SK-N-SH (cell line): ENCODE measurements at regions not wholly inside any gene's neighbourhood (a gene's known extent, or its start where the extent isn't known, plus 50 kb on each side); places are given as distances from the start of the nearest gene placed in this dataset.

Experiments used
- CTCF ChIA-PET: fragments of 300-600, 350-600 bp; formaldehyde crosslinking; extraction: SDS; loops from one replicate; lab custom pipeline; 2021; lab: Yijun Ruan, JAX
- POLR2A ChIA-PET: fragments of 350-600 bp; sonication (Branson Sonifier 250); formaldehyde crosslinking; extraction: SDS; loops from one replicate; lab custom pipeline; 2020; ENCODE audit warnings: antibody characterized with exemption, inconsistent platforms; lab: Yijun Ruan, JAX
- DNase-seq: peaks from one replicate; pipeline ENCODE4 v3.0.0; 2012
- H2AFZ ChIP-seq: fragments of 200-600 bp; sonication (generic); 2 replicates; pipeline ENCODE4 v1.8.1; 2016; ENCODE audit warnings: antibody characterized with exemption, mild to moderate bottlenecking, low read depth
- H3F3A ChIP-seq: fragments of 200-600 bp; sonication (generic); replicated peaks from 2 replicates; pipeline ENCODE3; 2016; ENCODE audit warnings: antibody characterized with exemption, mild to moderate bottlenecking; ENCODE audit not compliant: insufficient read depth
- H3K27ac ChIP-seq, 2 experiments: fragments of 200-500 bp in 1 of 2; fragments of 200-600 bp in 1 of 2; sonication (Bioruptor generic) in 1 of 2; sonication (generic), shearing (Covaris generic) in 1 of 2; 2 replicates each; pipeline versions ENCODE4 v1.5.1 to v1.6.1; 2014 to 2016; ENCODE audit warnings: low read depth in 2 of 2, inconsistent platforms in 1 of 2, low read length in 1 of 2, mild to moderate bottlenecking in 1 of 2, mixed read lengths in 1 of 2
- H3K27me3 ChIP-seq: fragments of 200-600 bp; sonication (generic), shearing (Covaris generic); 2 replicates; pipeline ENCODE4 v1.6.1; 2016; ENCODE audit warnings: mixed run types; ENCODE audit not compliant: insufficient read depth
- H3K36me3 ChIP-seq, 2 experiments: fragments of 200-500 bp in 1 of 2; fragments of 200-600 bp in 1 of 2; sonication (Bioruptor generic) in 1 of 2; sonication (generic) in 1 of 2; replicated peaks in 1 of 2; 2 replicates each; pipeline versions ENCODE3 to v1.5.1; 2014 to 2016; ENCODE audit warnings: low read length in 1 of 2, mild to moderate bottlenecking in 1 of 2; ENCODE audit not compliant: insufficient read depth in 2 of 2, control insufficient read depth in 1 of 2
- H3K4me1 ChIP-seq, 2 experiments: fragments of 200-500 bp in 1 of 2; fragments of 200-600 bp in 1 of 2; sonication (Bioruptor generic) in 1 of 2; sonication (generic), shearing (Covaris generic) in 1 of 2; 2 replicates each; pipeline versions ENCODE4 v1.5.1 to v1.6.1; 2014 to 2016; ENCODE audit warnings: low read depth in 1 of 2, low read length in 1 of 2, mixed run types in 1 of 2; ENCODE audit not compliant: insufficient read depth in 2 of 2, control insufficient read depth in 1 of 2
- H3K4me2 ChIP-seq: fragments of 200-600 bp; sonication (generic), shearing (Covaris generic); 2 replicates; pipeline ENCODE4 v1.6.1; 2017; ENCODE audit warnings: mixed run types
- H3K4me3 ChIP-seq, 2 experiments: fragments of 200-500 bp in 1 of 2; fragments of 200-600 bp in 1 of 2; sonication (Bioruptor generic) in 1 of 2; sonication (generic), shearing (Covaris generic) in 1 of 2; 2 replicates each; pipeline versions ENCODE4 v1.5.1 to v1.8.1; 2014 to 2016; ENCODE audit warnings: low read depth in 2 of 2, inconsistent platforms in 1 of 2, low read length in 1 of 2, mild to moderate bottlenecking in 1 of 2, mixed read lengths in 1 of 2, moderate library complexity in 1 of 2
- H3K79me2 ChIP-seq: fragments of 200-600 bp; sonication (generic); 2 replicates; pipeline ENCODE4 v1.8.1; 2017; ENCODE audit warnings: mild to moderate bottlenecking; ENCODE audit not compliant: insufficient read depth
- H3K9ac ChIP-seq: fragments of 200-600 bp; sonication (generic); 2 replicates; pipeline ENCODE4 v1.6.1; 2017; ENCODE audit warnings: mixed run types
- H3K9me2 ChIP-seq: fragments of 200-600 bp; sonication (generic); 2 replicates; pipeline ENCODE4 v1.6.1; 2017; ENCODE audit warnings: mixed run types
- H3K9me3 ChIP-seq: fragments of 200-600 bp; sonication (generic); 2 replicates; pipeline ENCODE4 v1.6.1; 2017; ENCODE audit warnings: mixed run types, mild to moderate bottlenecking, moderate library complexity
- H4K20me1 ChIP-seq: fragments of 200-600 bp; sonication (generic); 2 replicates; pipeline ENCODE4 v1.6.1; 2017; ENCODE audit warnings: mild to moderate bottlenecking, mixed run types; ENCODE audit not compliant: insufficient read depth
- CHD2 ChIP-seq: fragments of 150-350 bp; IDR thresholded peaks from 2 replicates; pipeline ENCODE4 v1.6.1; 2018; ENCODE audit warnings: low read length; ENCODE audit not compliant: partially characterized antibody
- CTCF ChIP-seq: fragments of 200-600 bp; sonication (generic); IDR thresholded peaks from 2 replicates; pipeline ENCODE4 v1.6.1; 2017; ENCODE audit warnings: antibody characterized with exemption, mild to moderate bottlenecking, moderate library complexity
- EP300 ChIP-seq, 2 experiments: IDR thresholded peaks; 2 replicates each; pipeline versions ENCODE4 v1.4.0 to v1.6.1; 2012; ENCODE audit warnings: borderline replicate concordance in 1 of 2, low read depth in 1 of 2, low read length in 1 of 2
- FOSL2 ChIP-seq: IDR thresholded peaks from 2 replicates; pipeline ENCODE4 v1.4.0; 2012; ENCODE audit warnings: low read depth, mild to moderate bottlenecking, moderate library complexity, borderline replicate concordance
- FOXJ3 ChIP-seq: sonication (generic); formaldehyde crosslinking; IDR thresholded peaks from 2 replicates; pipeline ENCODE4 v1.5.1; 2020; ENCODE audit warnings: mild to moderate bottlenecking, missing genetic modification reagents
- GABPA ChIP-seq: IDR thresholded peaks from 2 replicates; pipeline ENCODE4 v1.4.0; 2012; ENCODE audit warnings: low read depth, mild to moderate bottlenecking
- GATA2 ChIP-seq: sonication (generic); formaldehyde crosslinking; IDR thresholded peaks from 2 replicates; pipeline ENCODE4 v1.5.0; 2020; ENCODE audit warnings: mild to moderate bottlenecking, missing genetic modification reagents
- JUND ChIP-seq: IDR thresholded peaks from 2 replicates; pipeline ENCODE4 v1.4.0; 2012
- NFIC ChIP-seq: IDR thresholded peaks from 2 replicates; pipeline ENCODE4 v1.4.0; 2012; ENCODE audit warnings: borderline replicate concordance
- NRF1 ChIP-seq: IDR thresholded peaks from 2 replicates; pipeline ENCODE4 v1.6.1; 2012; ENCODE audit warnings: low read depth, mild to moderate bottlenecking, low read length
- RAD21 ChIP-seq: IDR thresholded peaks from 2 replicates; pipeline ENCODE4 v1.6.1; 2012; ENCODE audit warnings: mild to moderate bottlenecking, low read length
- REST ChIP-seq: IDR thresholded peaks from 2 replicates; pipeline ENCODE4 v1.6.1; 2012; ENCODE audit warnings: mild to moderate bottlenecking, low read depth, low read length, moderate library complexity
- RFX5 ChIP-seq: IDR thresholded peaks from 2 replicates; pipeline ENCODE4 v1.6.1; 2012; ENCODE audit warnings: mild to moderate bottlenecking, improper control_type of control experiment, low read length
- SIN3A ChIP-seq: IDR thresholded peaks from 2 replicates; pipeline ENCODE4 v1.6.1; 2012; ENCODE audit warnings: low read depth, mild to moderate bottlenecking, low read length, moderate library complexity, borderline replicate concordance
- TAF1 ChIP-seq: IDR thresholded peaks from 2 replicates; pipeline ENCODE4 v1.6.1; 2012; ENCODE audit warnings: low read depth, mild to moderate bottlenecking, low read length, moderate library complexity, borderline replicate concordance
- TCF12 ChIP-seq: IDR thresholded peaks from 2 replicates; pipeline ENCODE4 v1.4.0; 2012
- TEAD4 ChIP-seq: IDR thresholded peaks from 2 replicates; pipeline ENCODE4 v1.4.0; 2012; ENCODE audit warnings: mild to moderate bottlenecking, borderline replicate concordance; ENCODE audit not compliant: insufficient read depth
- USF1 ChIP-seq: IDR thresholded peaks from 2 replicates; pipeline ENCODE4 v1.4.0; 2012; ENCODE audit warnings: low read depth, borderline replicate concordance
- USF2 ChIP-seq: fragments of 150-350 bp; IDR thresholded peaks from 2 replicates; pipeline ENCODE4 v1.6.1; 2017; ENCODE audit warnings: antibody characterized with exemption, low read length, low read depth, borderline replicate concordance
- ZBTB33 ChIP-seq: IDR thresholded peaks from 2 replicates; pipeline ENCODE4 v1.4.0; 2012; ENCODE audit warnings: low read depth, borderline replicate concordance
- WGBS: methylation state at CpG from one replicate; pipeline ENCODE4 v1.1.6; 2017; ENCODE audit warnings: low lambda C conversion rate; 5-methylcytosine and 5-hydroxymethylcytosine counted together

- TF ChIP-seq REST: no peak
- no peak for TF ChIP-seq GATA2 (CRISPR knock-in tag)
- no peak for TF ChIP-seq TCF12
- TF ChIP-seq ZBTB33: no peak
- no peak for TF ChIP-seq SIN3A
- TF ChIP-seq USF1: no peak
- no peak for TF ChIP-seq EP300 (IDR thresholded peaks at IDR 0.05; ENCODE audit: borderline replicate concordance in 1 of 2, low read depth in 1 of 2, low read length in 1 of 2)
- no peak for TF ChIP-seq JUND
- TF ChIP-seq CTCF: no peak
- no peak for TF ChIP-seq CHD2
These were observed 560.0 kb downstream of the TMEM135 start (continued) for GRCh38 chr11:87597725-87598124.

- Histone ChIP-seq H3F3A (no peaks in the 10 kb centered on the region), H3K79me2 (no peaks in the 10 kb centered on the region), H3K4me2 (no peak overlapping the region), H3K36me3 (no peaks in the 10 kb centered on the region), H3K27ac (no peak overlapping the region), H2AFZ (no peak overlapping the region), H3K9me2 (no peaks in the 10 kb centered on the region), H4K20me1 (no peaks in the 10 kb centered on the region), H3K27me3 (no peaks in the 10 kb centered on the region), H3K9ac (no peak overlapping the region), H3K4me1 (no peaks in the 10 kb centered on the region), H3K9me3 (no peaks in the 10 kb centered on the region), H3K4me3 (no peak overlapping the region)
- WGBS: 5% methylated on average over 5 of the region's 5 CpGs
- CTCF ChIA-PET: no interaction called here
- no peak for DNase-seq
- POLR2A ChIA-PET: no interaction called here
- no peak for TF ChIP-seq USF1
- no peak for TF ChIP-seq FOXJ3 (CRISPR knock-in tag)
- TF ChIP-seq TAF1: no peak
- no peak for TF ChIP-seq RFX5
- no peak for TF ChIP-seq EP300 (IDR thresholded peaks at IDR 0.05; ENCODE audit: borderline replicate concordance in 1 of 2, low read depth in 1 of 2, low read length in 1 of 2)
- no peak for TF ChIP-seq FOSL2
- no peak for TF ChIP-seq GABPA
- no peak for TF ChIP-seq USF2
- no peak for TF ChIP-seq NRF1
- no peak for TF ChIP-seq NFIC
- TF ChIP-seq JUND: no peak
- no peak for TF ChIP-seq TEAD4
- TF ChIP-seq RAD21: no peak
These were observed 558.4 kb downstream of the TMEM135 start for GRCh38 chr11:87596176-87596575.
